GM18508 (cell line): ENCODE measurements at regions not wholly inside any gene's neighbourhood (a gene's known extent, or its start where the extent isn't known, plus 50 kb on each side); places are given as distances from the start of the nearest gene placed in this dataset.

Experiments used
- ATAC-seq: cut with Tn5 transposase; IDR thresholded peaks from one replicate; pipeline ENCODE4 v1.9.1; 2021; ENCODE audit warnings: moderate number of reproducible peaks; ENCODE audit not compliant: insufficient read depth, unreplicated experiment

GRCh38 chr19:28502879-28503734, 709.8 kb downstream of the UQCRFS1 start:
- ATAC-seq = no peak

DNA sequence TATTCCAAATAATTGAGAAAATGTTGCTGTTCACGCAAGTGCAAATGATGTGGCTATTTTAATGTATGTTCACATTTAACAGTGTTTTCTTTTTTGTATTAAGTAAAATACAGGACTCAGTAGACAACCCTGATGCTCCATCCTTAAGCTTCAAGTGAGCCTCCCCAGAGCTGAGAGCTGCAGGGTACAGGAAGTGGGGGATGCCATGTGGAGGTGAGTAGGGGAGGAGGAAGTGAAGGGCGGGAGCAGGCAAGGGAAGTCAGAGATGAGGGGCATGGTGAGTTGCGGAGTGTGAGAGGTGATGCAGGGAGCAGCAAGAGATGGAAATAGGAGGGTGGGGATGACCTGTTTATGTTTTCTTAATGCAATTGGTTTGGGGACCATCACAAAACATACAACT, 711.0 kb downstream of the UQCRFS1 start:
- ATAC-seq = no peak

- no peak for ATAC-seq
These were observed 711.8 kb downstream of the UQCRFS1 start for GRCh38 chr19:28500982-28501630.

DNA sequence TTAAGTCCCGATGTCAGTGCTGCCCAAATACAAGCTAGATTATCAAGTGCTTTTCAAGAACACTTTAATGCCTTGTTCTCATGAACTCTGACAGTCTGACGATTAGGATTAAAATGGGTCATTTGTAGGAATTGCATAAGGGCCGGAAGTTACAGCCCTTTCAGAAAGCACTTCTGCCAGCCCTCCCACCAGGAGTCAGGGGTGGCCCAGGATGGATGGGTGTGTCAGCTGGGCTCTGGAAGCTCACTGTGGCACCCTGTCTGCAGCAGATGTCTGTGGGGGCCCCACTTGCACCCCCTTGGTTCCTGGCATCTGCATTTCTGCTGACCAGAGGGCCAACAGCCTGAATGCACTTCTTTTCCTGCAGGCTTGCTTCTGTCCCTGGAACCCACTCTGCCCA, 712.7 kb downstream of the UQCRFS1 start:
- no peak for ATAC-seq

- ATAC-seq = no peak
These were observed 714.5 kb downstream of the UQCRFS1 start for GRCh38 chr19:28498404-28498976.

DNA sequence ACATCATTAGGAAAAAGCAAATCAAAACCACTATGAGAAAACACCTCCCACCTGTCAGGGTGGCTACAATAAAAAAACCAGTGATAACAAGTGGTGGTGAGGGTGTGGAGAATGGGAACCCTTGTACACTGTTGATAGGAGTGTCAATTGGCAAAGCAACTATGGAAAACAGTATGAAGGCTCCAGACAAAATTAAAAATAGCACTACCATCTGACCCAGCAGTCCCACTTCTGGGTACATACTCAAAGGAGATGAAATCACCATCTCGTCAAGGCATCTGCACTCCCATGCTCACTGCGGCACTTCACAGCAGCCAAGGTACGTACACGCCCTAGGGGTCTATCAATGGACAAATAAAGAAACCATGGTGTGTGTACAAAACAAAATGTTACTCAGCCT, 715.1 kb downstream of the UQCRFS1 start:
- no peak for ATAC-seq

DNA sequence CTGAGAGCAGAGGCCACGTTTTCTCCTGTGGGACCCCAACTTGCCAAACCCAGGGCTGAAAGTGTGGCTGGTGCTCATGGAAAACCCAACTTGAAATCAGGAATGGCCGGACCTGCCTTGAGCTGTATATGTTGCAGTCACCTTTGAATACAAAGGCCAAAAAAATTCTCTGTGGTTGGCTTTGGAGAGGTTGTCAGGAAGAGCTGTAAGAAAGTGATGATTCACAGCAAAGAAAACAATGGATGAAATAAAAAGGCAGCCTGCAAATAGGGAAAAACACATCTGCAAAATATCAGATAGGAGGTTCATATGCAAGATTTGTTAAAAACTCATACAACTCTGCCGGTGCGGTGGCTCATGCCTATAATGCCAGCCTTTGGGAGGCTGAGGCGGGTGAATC, 715.8 kb downstream of the UQCRFS1 start:
- ATAC-seq = no peak

GRCh38 chr19:28495046-28495445, 717.9 kb downstream of the UQCRFS1 start:
- ATAC-seq = no peak

DNA sequence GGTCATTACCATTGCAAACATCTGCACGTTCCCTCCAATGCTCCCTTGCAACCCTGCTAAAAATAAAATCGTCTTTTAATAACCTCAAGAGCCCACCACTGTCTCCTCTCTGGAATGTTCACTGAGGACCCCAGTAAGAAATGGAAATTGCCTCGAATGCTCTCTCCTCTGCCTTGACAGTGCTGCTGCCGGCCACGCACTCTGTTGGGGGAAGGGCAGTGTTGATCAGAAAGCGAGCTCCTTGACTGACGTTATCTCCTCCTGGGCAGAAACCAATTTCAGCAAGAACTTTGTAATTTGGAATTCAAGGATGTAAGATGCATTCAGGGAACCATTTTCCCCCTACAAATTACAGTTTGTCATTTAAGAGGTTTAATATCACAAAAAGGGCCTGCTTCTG, 718.5 kb downstream of the UQCRFS1 start:
- no peak for ATAC-seq

DNA sequence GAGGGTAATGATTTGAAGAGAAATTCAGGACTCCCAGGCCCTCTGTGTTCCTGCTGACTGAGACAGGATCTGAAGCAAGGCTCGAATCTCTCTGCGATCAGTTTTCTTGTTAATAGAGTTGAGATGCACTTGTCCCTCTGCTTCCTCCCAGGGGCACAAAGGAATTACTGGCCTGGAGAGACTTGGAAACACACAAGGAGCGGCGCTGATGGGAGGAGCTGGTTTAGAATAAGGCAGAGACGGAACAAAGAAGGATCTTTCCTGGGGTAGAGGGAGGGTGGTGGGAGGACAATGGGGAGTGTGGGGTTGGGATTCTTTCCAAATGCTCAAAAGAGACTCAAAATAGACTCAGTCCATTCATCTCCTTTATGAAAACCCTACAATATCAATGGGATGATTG, 719.1 kb downstream of the UQCRFS1 start:
- no peak for ATAC-seq

- no peak for ATAC-seq
These were observed 720.3 kb downstream of the UQCRFS1 start for GRCh38 chr19:28492621-28493020.

DNA sequence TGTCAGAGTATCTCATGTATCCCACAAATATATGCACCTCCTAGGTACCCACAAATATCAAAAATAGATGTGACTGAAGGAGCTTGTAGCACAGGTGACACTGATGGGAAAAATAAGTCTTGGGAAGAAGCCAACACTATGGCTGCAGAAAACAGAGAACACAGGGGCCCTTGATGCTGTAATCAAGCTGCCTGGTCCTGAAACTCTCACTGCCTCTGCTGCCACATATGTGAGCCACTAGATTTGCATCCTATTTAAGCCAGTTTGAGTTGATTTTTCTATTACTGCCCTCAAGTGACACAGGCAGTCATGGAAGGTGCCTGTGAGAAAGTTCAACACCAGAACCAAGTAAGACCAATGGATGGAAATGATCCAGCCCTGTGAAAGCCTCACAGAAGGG, 720.8 kb downstream of the UQCRFS1 start:
- no peak for ATAC-seq

DNA sequence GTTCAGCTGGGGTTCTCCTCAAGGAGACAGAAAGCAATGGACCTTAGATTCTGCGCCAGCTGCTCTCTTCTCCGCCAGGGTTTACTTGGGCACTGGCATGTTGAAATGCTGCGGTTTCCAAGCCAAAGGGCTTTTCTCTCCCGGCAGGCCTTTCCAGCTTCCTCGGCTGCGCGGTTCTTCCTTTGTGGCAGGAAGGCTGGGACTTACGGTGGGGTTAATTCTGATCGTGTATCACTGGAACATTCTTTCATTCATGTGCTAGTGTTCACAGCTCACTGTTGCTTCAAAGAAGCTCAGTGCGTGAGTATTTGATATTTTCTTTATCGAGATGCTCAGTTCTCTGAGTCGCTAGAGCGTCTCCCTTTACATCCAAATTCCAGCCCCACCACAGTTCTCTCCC, 723.2 kb downstream of the UQCRFS1 start:
- ATAC-seq = no peak

DNA sequence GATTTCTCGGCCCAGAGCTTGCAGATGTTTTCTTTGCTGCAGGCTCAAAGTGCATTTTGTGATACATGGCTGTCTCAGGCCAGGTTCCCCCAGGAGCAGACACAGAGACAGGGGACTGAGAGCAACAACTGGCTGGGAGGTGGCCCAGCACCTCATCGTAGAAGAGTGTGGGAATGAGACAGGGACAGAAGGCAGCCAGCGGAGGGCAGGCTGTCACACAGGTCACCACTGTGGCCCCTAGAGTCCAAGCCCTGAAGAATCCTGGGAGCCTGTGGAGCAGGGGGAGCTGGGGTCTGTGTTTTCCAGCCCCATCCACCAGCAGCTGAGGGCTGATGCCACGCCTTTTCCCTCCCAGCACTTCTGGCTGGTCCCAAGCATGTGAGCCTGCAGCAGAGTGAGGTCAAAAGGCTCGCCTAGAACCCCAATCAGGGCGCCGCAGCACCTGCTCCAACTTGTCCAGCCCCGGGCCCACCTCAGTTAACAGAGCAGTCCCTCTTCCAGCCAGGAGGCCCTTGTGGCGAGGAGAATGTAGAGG, 723.8 kb downstream of the UQCRFS1 start:
- no peak for ATAC-seq

DNA sequence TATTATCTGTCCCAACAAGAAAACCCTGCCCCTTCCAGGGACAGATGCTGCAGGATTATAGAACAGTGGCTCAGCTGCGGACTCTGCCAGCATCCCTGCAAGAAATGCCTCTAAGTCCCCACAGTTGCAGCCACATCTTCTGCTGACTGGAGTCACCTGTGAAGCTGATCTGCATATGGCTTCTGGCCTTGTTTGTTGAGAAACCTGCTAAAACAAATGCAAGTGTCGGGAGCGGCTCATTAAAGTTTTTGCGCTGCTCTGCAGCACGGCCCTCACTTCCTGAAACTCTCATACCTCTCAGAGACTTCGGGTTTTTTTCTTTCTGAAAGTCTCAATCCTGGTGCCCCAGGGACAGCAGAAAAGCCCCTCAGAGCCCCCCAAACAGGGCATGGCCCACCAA, 725.0 kb downstream of the UQCRFS1 start:
- no peak for ATAC-seq

DNA sequence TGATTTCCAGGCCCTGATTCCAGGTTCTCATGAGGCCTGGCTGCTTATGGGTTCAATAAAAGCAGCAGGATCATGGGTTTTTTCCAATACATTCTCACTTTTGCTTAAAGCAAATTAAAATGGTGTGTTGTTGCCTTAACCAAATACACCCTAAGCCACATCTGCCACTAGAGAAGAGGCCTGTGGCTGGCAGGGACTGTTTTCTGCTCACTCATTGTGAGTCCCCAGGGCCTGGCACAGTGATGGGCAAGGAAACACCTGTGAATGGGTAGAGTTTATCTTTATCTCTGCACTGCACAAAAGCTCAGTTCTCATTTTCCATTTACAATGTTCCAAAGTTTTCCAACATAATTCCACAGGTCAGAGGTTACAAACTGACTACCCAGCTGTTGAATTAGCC, 726.0 kb downstream of the UQCRFS1 start:
- ATAC-seq = no peak

GRCh38 chr19:28486473-28486872, 726.5 kb downstream of the UQCRFS1 start:
- no peak for ATAC-seq

- no peak for ATAC-seq
These were observed 727.7 kb downstream of the UQCRFS1 start for GRCh38 chr19:28485292-28485691.

DNA sequence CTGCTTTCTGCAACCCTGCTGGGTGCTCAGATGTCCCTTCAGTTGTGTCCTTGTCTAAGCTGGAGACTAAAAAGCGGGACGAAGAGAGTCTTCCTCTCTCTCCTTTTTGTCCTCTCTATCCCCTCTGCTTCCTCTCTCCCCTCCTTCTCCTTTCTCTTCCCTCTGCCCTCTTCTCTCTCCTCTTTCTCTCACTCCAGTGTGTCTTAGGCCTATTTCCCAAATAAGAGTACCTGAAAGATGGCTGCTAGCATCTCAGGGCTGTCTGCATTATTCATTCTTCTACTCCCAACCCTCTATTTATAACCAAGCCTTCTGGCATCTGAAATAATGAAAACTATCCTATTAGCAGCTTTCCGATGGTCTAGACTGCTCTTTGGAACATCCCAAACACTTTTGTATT, 729.8 kb downstream of the UQCRFS1 start:
- ATAC-seq = no peak

DNA sequence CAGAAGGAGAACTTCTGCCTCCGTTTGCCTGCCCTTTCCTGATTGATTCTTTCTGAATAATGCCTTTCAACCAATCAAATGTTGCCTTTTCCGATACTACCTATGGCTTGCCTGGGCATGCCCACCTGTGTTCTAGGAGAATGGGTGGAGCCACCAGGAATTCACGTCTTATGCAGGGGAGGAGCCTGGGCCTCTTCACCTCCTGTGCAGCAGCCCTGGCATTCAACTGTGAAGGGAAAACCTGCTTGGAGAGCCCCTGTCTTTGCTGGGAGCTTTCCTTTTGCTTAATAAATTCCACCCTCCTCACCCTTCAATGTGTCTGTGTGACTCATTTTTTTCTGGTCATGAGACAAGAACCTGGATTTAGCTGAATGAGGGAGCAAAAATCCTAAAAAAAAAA, 730.7 kb downstream of the UQCRFS1 start:
- no peak for ATAC-seq

DNA sequence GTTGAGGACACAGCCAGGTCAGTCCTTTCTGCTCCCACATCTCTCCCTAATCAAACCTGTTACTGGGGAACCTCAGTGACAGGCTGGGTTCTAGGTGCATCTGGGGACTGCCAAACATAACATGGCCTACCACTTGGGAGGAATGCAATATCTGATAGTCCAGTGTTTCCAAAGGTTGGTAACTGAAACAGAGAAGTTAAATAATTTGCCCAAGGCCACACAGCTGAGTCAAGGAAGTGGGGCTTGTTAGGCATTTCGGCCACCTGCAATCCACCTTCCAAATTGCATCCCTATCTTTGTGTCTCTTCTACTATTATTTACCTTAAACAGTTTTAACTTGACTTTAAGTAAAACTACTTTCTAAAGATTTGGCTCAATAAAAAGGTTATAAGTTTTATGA, 731.3 kb downstream of the UQCRFS1 start:
- ATAC-seq = no peak
